CD14-positive monocyte (primary cell): ENCODE measurements at regions not wholly inside any gene's neighbourhood (a gene's known extent, or its start where the extent isn't known, plus 50 kb on each side); places are given as distances from the start of the nearest gene placed in this dataset.

Source experiments
- DNase-seq, 3 donors: peaks; one replicate each; pipeline ENCODE4 v3.0.0-alpha.2; 2011 to 2022
- H2AFZ ChIP-seq: 2 replicates; pipeline ENCODE4 v1.6.0; 2012; ENCODE audit warnings: mild to moderate bottlenecking, low read depth, low read length, inconsistent platforms; ENCODE audit not compliant: insufficient read depth, poor library complexity, severe bottlenecking
- H3K27ac ChIP-seq, 2 donors: 1 replicate in 1 of 2; 2 replicates in 1 of 2; pipeline ENCODE4 v1.5.1; 2012 to 2013; ENCODE audit warnings: low read length in 2 of 2, control low read depth in 1 of 2, inconsistent platforms in 1 of 2, low read depth in 1 of 2, mild to moderate bottlenecking in 1 of 2
- H3K27me3 ChIP-seq, 2 donors: one replicate each; pipeline versions ENCODE4 v1.6.0 to v1.6.1; 2011 to 2013; ENCODE audit warnings: low read length in 2 of 2; ENCODE audit not compliant: control insufficient read depth in 2 of 2, insufficient read depth in 2 of 2
- H3K36me3 ChIP-seq, 2 donors: replicated peaks in 1 of 2; 1 replicate in 1 of 2; 2 replicates in 1 of 2; pipeline versions ENCODE4 v1.5.1 to v1.6.1; 2012 to 2013; ENCODE audit warnings: low read length in 2 of 2, control low read depth in 1 of 2, inconsistent platforms in 1 of 2, mild to moderate bottlenecking in 1 of 2; ENCODE audit not compliant: insufficient read depth in 2 of 2, control insufficient read depth in 1 of 2
- H3K4me1 ChIP-seq, 2 donors: 1 replicate in 1 of 2; 2 replicates in 1 of 2; pipeline versions ENCODE4 v1.5.1 to v1.6.1; 2012 to 2013; ENCODE audit warnings: low read length in 2 of 2, control low read depth in 1 of 2, inconsistent platforms in 1 of 2, mild to moderate bottlenecking in 1 of 2, moderate library complexity in 1 of 2; ENCODE audit not compliant: insufficient read depth in 2 of 2, control insufficient read depth in 1 of 2
- H3K4me2 ChIP-seq: replicated peaks from 2 replicates; pipeline ENCODE3; 2012; ENCODE audit warnings: low read length, moderate library complexity, mild to moderate bottlenecking; ENCODE audit not compliant: poor library complexity, severe bottlenecking; ENCODE audit errors: extremely low read depth
- H3K4me3 ChIP-seq, 3 experiments: fragments of 200-600 bp in 1 of 3; sonication (generic) in 1 of 3; replicated peaks in 1 of 3; 1 replicate in 2 of 3; 2 replicates in 1 of 3; pipeline ENCODE4 v1.5.1; 2011 to 2013; ENCODE audit warnings: low read length in 3 of 3, mild to moderate bottlenecking in 3 of 3, control low read depth in 2 of 3, low read depth in 2 of 3, inconsistent platforms in 1 of 3, moderate library complexity in 1 of 3
- H3K79me2 ChIP-seq: 2 replicates; pipeline ENCODE4 v1.6.0; 2012; ENCODE audit warnings: mild to moderate bottlenecking, control low read depth, inconsistent platforms, low read length, moderate library complexity; ENCODE audit not compliant: insufficient read depth
- H3K9ac ChIP-seq: 2 replicates; pipeline ENCODE4 v1.6.0; 2017; ENCODE audit warnings: low read length, mild to moderate bottlenecking; ENCODE audit not compliant: insufficient read depth, poor library complexity, severe bottlenecking
- H3K9me3 ChIP-seq, 2 donors: replicated peaks in 1 of 2; 1 replicate in 1 of 2; 2 replicates in 1 of 2; pipeline versions ENCODE4 v1.5.1 to v1.6.1; 2012 to 2013; ENCODE audit warnings: low read length in 2 of 2, control low read depth in 1 of 2; ENCODE audit not compliant: control insufficient read depth in 1 of 2, insufficient read depth in 1 of 2
- H4K20me1 ChIP-seq: 2 replicates; pipeline ENCODE4 v1.6.0; 2012; ENCODE audit warnings: mild to moderate bottlenecking, low read length, control low read depth, moderate library complexity; ENCODE audit not compliant: insufficient read depth
- H3K27ac Mint-ChIP-seq, 7 donors: one replicate each; pipeline ENCODE4 v1.8.0; 2020; ENCODE audit warnings: mild to moderate bottlenecking in 7 of 7, mixed read lengths in 7 of 7, moderate library complexity in 6 of 7, inconsistent platforms in 2 of 7
- H3K27me3 Mint-ChIP-seq, 3 donors: one replicate each; pipeline ENCODE4 v1.8.0; 2021 to 2022; ENCODE audit warnings: low read depth in 3 of 3, mild to moderate bottlenecking in 3 of 3, mixed read lengths in 3 of 3, moderate library complexity in 3 of 3, inconsistent platforms in 1 of 3
- H3K36me3 Mint-ChIP-seq, 2 donors: one replicate each; pipeline ENCODE4 v1.8.0; 2020; ENCODE audit warnings: mixed read lengths in 2 of 2, inconsistent platforms in 1 of 2, mild to moderate bottlenecking in 1 of 2
- H3K4me1 Mint-ChIP-seq: one replicate; pipeline ENCODE4 v1.8.0; 2020; ENCODE audit warnings: mild to moderate bottlenecking, mixed read lengths
- H3K4me3 Mint-ChIP-seq, 2 donors: one replicate each; pipeline ENCODE4 v1.8.0; 2020; ENCODE audit warnings: mild to moderate bottlenecking in 2 of 2, mixed read lengths in 2 of 2, moderate library complexity in 1 of 2
- H3K9me3 Mint-ChIP-seq, 7 donors: one replicate each; pipeline ENCODE4 v1.8.0; 2020 to 2022; ENCODE audit warnings: mixed read lengths in 7 of 7, mild to moderate bottlenecking in 6 of 7, moderate library complexity in 6 of 7, inconsistent platforms in 2 of 7
- CTCF ChIP-seq: fragments of 200-600 bp; IDR thresholded peaks from one replicate; pipeline ENCODE4 v1.8.0; 2022; ENCODE audit warnings: antibody characterized with exemption, mild to moderate bottlenecking
- WGBS: methylation state at CpG from one replicate; pipeline ENCODE4 v1.1.5; 2013; ENCODE audit warnings: missing lambda C conversion rate; ENCODE audit not compliant: insufficient coverage; 5-methylcytosine and 5-hydroxymethylcytosine counted together
- intact Hi-C, 2 donors: fragments of 100-400 bp; cut with micrococcal nuclease; formaldehyde crosslinking; loops; one replicate each; pipeline versions ENCODE4 v1.15.0 to v1.15.1; 2023

- H3K27ac Mint-ChIP-seq = no peak overlapping the region
- no peak overlapping the region for H3K4me2 ChIP-seq
Observed at GRCh38 chr21:39046236-39046916, 136.9 kb downstream of the PSMG1 start.

GRCh38 chr21:39041816-39042215 is 141.4 kb downstream of the PSMG1 start:
- no peak for DNase-seq
- H2AFZ ChIP-seq = no peak overlapping the region
- H3K27ac ChIP-seq = no peak overlapping the region
- H3K4me1 ChIP-seq = peaks cover 10 to 11% of the 10 kb centered on the region in 2 donors
- H3K27me3 Mint-ChIP-seq = peaks cover 0 to 4% (median 0%) of the 10 kb centered on the region in 3 donors
- no peak overlapping the region for H3K9ac ChIP-seq
- intact Hi-C loops = no loop called here
- no peak overlapping the region for H3K4me3 ChIP-seq
- no peak overlapping the region for H3K27ac Mint-ChIP-seq
- 100% methylated on average over 2 of the region's 4 CpGs for WGBS
- no peaks in the 10 kb centered on the region for H3K9me3 Mint-ChIP-seq
- H3K79me2 ChIP-seq = no peaks in the 10 kb centered on the region
- no peaks in the 10 kb centered on the region for H4K20me1 ChIP-seq
- TF ChIP-seq CTCF = no peak
- no peaks in the 10 kb centered on the region for H3K27me3 ChIP-seq
- H3K4me1 Mint-ChIP-seq = peaks cover 12% of the 10 kb centered on the region
- no peak overlapping the region for H3K4me3 Mint-ChIP-seq
- H3K9me3 ChIP-seq = no peaks in the 10 kb centered on the region
- no peaks in the 10 kb centered on the region for H3K36me3 Mint-ChIP-seq
- no peaks in the 10 kb centered on the region for H3K36me3 ChIP-seq
- H3K4me2 ChIP-seq = no peak overlapping the region

More at GRCh38 chr21:39046236-39046916, 136.9 kb downstream of the PSMG1 start:
- Histone ChIP-seq H3K9ac (no peak overlapping the region), H3K27ac (no peak overlapping the region), H2AFZ (no peak overlapping the region), H3K4me1 (no peaks in the 10 kb centered on the region), H3K79me2 (no peaks in the 10 kb centered on the region), H4K20me1 (no peaks in the 10 kb centered on the region), H3K4me3 (no peak overlapping the region), H3K36me3 (no peaks in the 10 kb centered on the region), H3K9me3 (no peaks in the 10 kb centered on the region), H3K27me3 (no peaks in the 10 kb centered on the region)
- Mint-ChIP-seq H3K27me3 (peaks cover 0 to 6% (median 0%) of the 10 kb centered on the region in 3 donors), H3K36me3 (no peaks in the 10 kb centered on the region), H3K4me1 (no peaks in the 10 kb centered on the region), H3K9me3 (peaks cover 0 to 5% (median 0%) of the 10 kb centered on the region in 7 donors), H3K4me3 (no peak overlapping the region)
- no peak for TF ChIP-seq CTCF
- intact Hi-C loops = no loop called here
- 91% methylated on average over 9 of the region's 9 CpGs for WGBS
- no peak for DNase-seq
